MCF 10A (cell line): ENCODE measurements at regions not wholly inside any gene's neighbourhood (a gene's known extent, or its start where the extent isn't known, plus 50 kb on each side); places are given as distances from the start of the nearest gene placed in this dataset.
A peak's percentile ranks its signal among the peaks of the same experiment; 100 is the strongest.

Source experiments
- BruUV-seq: library from RNA; stranded (reverse); fragments of 400-500 nt; replicated peaks from 2 replicates; lab custom pipeline; 2021; lab: Mats Ljungman, UMichigan
- CTCF ChIA-PET: fragments of 300-600 bp; sonication (Branson Sonifier 250); formaldehyde crosslinking; extraction: SDS; loops from one replicate; lab custom pipeline; 2021; ENCODE audit warnings: antibody characterized with exemption, inconsistent platforms; lab: Yijun Ruan, JAX
- POLR2A ChIA-PET: fragments of 300-600, 350-650 bp; sonication (Branson Sonifier 250); formaldehyde crosslinking; extraction: SDS; loops from one replicate; lab custom pipeline; 2020; ENCODE audit warnings: antibody characterized with exemption, inconsistent platforms; lab: Yijun Ruan, JAX
- DNase-seq: peaks from one replicate; pipeline ENCODE4 v3.0.0-alpha.2; 2018; ENCODE audit not compliant: unreplicated experiment
- H3K27ac Mint-ChIP-seq: one replicate; pipeline ENCODE4 v1.8.0; 2022; ENCODE audit warnings: mild to moderate bottlenecking, low read depth, mixed read lengths; ENCODE audit not compliant: unreplicated experiment
- H3K27me3 Mint-ChIP-seq: one replicate; pipeline ENCODE4 v1.8.0; 2022; ENCODE audit warnings: mixed read lengths; ENCODE audit not compliant: insufficient read depth, unreplicated experiment
- H3K36me3 Mint-ChIP-seq: one replicate; pipeline ENCODE4 v1.8.0; 2022; ENCODE audit warnings: mild to moderate bottlenecking, moderate library complexity, mixed read lengths; ENCODE audit not compliant: insufficient read depth, unreplicated experiment
- H3K4me1 Mint-ChIP-seq: one replicate; pipeline ENCODE4 v1.8.0; 2022; ENCODE audit warnings: mixed read lengths; ENCODE audit not compliant: insufficient read depth, unreplicated experiment
- H3K4me3 Mint-ChIP-seq: one replicate; pipeline ENCODE4 v1.8.0; 2022; ENCODE audit warnings: mild to moderate bottlenecking, moderate library complexity, mixed read lengths; ENCODE audit not compliant: unreplicated experiment
- H3K9me3 Mint-ChIP-seq: one replicate; pipeline ENCODE4 v1.8.0; 2022; ENCODE audit warnings: mixed read lengths; ENCODE audit not compliant: unreplicated experiment
- intact Hi-C: fragments of 100-400 bp; cut with micrococcal nuclease; formaldehyde crosslinking; loops from 2 replicates; pipeline ENCODE4 v1.14.1; 2022
- TF ChIP-seq, protein P1 (sequence below): fragments of 200-600 bp; IDR thresholded peaks from one replicate; pipeline ENCODE4 v1.8.0; 2022; ENCODE audit warnings: antibody characterized with exemption, mild to moderate bottlenecking; ENCODE audit not compliant: unreplicated experiment

DNA sequence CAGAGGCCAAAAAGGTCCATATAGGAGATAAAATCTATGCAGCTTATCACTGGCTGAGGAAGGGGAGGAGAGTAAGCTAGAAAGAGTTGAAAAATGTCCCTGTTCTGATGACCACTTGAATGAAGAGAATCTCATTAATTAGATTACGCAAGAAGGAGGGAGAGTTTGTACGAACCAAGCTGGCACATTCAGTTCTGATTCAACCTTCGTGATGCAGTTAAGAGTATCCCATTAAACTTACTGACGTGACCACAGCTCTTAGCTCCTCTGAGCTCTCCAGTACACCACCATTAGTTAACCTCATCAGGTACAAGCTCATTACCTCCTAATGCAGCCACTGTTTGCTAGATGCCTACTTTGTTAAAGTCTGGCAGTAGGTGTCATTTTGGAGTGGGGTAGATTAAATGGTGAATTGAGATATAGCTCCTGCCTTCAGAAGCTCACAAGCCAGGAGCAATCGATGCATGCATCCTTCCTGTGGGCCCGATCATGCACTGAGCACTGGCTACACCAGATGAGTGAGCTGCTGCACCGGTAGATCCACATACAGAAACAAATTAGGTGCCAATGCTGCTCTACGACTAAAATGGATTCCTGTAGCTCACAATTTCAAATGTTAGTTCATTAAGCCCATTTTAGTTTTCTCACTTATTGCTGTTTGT lies 458.3 kb downstream of the COG6 start:
- peak overlapping the region; percentile 99 for H3K27ac Mint-ChIP-seq
- H3K36me3 Mint-ChIP-seq, result no peaks in the 10 kb centered on the region
- CTCF ChIA-PET, result interaction anchor here (0.5 to 2.2 kb wide), 10 partner anchors 9 to 553 kb away, joined by 3 to 5 read pairs (median 4); partner anchors contain the start of gene FOXO1
- POLR2A ChIA-PET, result interaction anchor here (0.5 to 3.0 kb wide), 21 partner anchors 11 to 947 kb away, joined by 3 to 49 read pairs (median 4); partner anchors contain the start of genes FOXO1 and WBP4
- DNase-seq, result peak; percentile 86
- TF ChIP-seq, protein P1, sequence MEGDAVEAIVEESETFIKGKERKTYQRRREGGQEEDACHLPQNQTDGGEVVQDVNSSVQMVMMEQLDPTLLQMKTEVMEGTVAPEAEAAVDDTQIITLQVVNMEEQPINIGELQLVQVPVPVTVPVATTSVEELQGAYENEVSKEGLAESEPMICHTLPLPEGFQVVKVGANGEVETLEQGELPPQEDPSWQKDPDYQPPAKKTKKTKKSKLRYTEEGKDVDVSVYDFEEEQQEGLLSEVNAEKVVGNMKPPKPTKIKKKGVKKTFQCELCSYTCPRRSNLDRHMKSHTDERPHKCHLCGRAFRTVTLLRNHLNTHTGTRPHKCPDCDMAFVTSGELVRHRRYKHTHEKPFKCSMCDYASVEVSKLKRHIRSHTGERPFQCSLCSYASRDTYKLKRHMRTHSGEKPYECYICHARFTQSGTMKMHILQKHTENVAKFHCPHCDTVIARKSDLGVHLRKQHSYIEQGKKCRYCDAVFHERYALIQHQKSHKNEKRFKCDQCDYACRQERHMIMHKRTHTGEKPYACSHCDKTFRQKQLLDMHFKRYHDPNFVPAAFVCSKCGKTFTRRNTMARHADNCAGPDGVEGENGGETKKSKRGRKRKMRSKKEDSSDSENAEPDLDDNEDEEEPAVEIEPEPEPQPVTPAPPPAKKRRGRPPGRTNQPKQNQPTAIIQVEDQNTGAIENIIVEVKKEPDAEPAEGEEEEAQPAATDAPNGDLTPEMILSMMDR, result no peak
- TSS peak; percentile 34 for BruUV-seq
- H3K27me3 Mint-ChIP-seq, result no peaks in the 10 kb centered on the region
- no peaks in the 10 kb centered on the region for H3K9me3 Mint-ChIP-seq
- H3K4me3 Mint-ChIP-seq, result no peak overlapping the region
- peaks cover 81% of the 10 kb centered on the region for H3K4me1 Mint-ChIP-seq
- intact Hi-C loops, result no loop called here

DNA sequence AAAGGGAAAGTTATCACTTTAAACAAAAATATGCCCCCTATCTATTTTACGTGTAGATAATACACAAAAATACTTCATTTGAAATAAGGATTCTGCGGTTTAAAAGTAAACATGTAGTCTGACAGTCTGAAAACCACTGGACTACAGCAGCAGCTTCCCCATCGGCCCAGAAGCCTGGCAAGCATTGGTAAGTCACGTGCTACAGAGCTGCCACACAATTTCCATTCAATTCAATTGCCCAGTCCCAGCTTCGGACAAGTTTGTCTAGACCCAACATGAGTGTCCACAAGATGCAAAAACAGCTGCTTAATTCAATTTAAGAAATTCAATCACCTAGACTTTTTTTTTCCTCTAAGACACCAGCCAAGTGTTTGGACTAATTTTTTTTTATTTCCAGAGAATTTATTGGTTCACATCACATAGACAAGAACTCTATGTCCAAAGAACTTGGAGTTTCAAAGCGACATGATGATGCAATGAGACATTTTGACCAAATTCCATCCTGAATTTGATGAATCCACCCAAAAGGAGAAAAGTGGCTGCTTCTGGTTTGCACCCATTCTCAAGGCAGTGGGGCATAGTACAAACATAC lies 458.9 kb downstream of the COG6 start:
- Mint-ChIP-seq H3K27ac (peak overlapping the region; percentile 99), H3K27me3 (no peaks in the 10 kb centered on the region), H3K36me3 (no peaks in the 10 kb centered on the region), H3K9me3 (no peaks in the 10 kb centered on the region), H3K4me1 (peaks cover 74% of the 10 kb centered on the region), H3K4me3 (no peak overlapping the region)
- DNase-seq, result peak; percentile 73
- POLR2A ChIA-PET, result interaction anchor here (0.5 to 3.0 kb wide), 20 partner anchors 12 to 947 kb away, joined by 3 to 49 read pairs (median 4); partner anchors contain the start of genes FOXO1 and WBP4
- no TSS peak for BruUV-seq
- intact Hi-C loops, result no loop called here
- CTCF ChIA-PET, result interaction anchor here (0.6 to 2.2 kb wide), 8 partner anchors 10 to 663 kb away, joined by 3 to 5 read pairs (median 4); partner anchors contain the start of gene FOXO1
- TF ChIP-seq, protein P1, result no peak

DNA sequence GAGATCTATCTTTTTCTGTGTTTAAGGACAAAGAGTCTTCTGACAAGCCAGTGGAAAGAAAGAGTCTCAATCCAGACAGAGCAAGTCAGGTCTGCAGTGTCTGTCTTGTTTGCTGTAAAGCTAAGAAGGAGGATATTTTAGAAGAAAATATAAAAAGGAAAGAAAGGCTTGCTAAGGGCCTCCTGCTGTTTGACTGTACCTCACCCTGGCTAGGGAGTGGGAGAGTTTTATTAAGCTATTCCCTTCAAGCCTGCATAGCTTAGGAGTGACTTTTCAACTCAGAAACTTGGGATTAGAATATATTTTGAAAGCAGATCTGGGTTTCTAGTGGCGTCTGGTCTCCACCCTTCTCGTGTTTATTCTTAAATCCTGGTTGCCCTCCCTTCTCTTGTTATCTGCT lies 460.0 kb downstream of the COG6 start:
- intact Hi-C loops, result no loop called here
- Mint-ChIP-seq H3K4me3 (no peak overlapping the region), H3K27me3 (no peaks in the 10 kb centered on the region), H3K4me1 (peaks cover 69% of the 10 kb centered on the region), H3K9me3 (no peaks in the 10 kb centered on the region), H3K36me3 (peaks cover 5% of the 10 kb centered on the region), H3K27ac (peak overlapping the region; percentile 99)
- TF ChIP-seq, protein P1, result no peak
- POLR2A ChIA-PET, result interaction anchor here (0.6 to 3.0 kb wide), 11 partner anchors 8 to 946 kb away, joined by 3 to 49 read pairs (median 4); partner anchors contain the start of genes FOXO1 and WBP4
- TSS peak; percentile 80 for BruUV-seq
- CTCF ChIA-PET, result interaction anchor here (0.5 to 2.2 kb wide), 4 partner anchors 33 to 662 kb away, joined by 3 to 5 read pairs (median 3); no protein-coding TSS in a partner anchor
- no peak for DNase-seq

DNA sequence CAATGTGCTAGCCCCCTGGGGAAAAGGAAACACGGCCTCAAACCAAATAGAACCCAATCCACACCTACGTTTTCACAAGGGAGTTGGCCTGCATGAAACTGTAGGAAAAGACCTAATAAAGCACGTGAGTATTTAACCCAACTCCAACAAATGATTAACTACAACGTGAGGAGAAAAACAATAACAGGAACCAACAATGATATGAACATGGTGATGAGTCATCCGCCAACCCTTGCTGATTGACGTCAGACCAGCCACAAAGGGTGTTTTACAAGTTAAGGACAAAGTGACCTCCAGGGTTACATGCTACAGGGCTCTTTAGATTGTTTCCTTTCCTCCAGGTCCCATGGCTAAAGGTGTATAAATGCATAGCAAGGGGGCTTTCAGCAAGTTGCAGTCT lies 460.5 kb downstream of the COG6 start:
- H3K4me1 Mint-ChIP-seq, result peaks cover 69% of the 10 kb centered on the region
- intact Hi-C loops, result no loop called here
- POLR2A ChIA-PET, result interaction anchor here (0.8 to 3.0 kb wide), 4 partner anchors 14 to 121 kb away, joined by 3 to 49 read pairs (median 8); no protein-coding TSS in a partner anchor
- H3K27ac Mint-ChIP-seq, result peak overlapping the region; percentile 99
- peak; percentile 96 for DNase-seq
- H3K27me3 Mint-ChIP-seq, result no peaks in the 10 kb centered on the region
- no peaks in the 10 kb centered on the region for H3K9me3 Mint-ChIP-seq
- no TSS peak for BruUV-seq
- TF ChIP-seq, protein P1, result no peak
- H3K4me3 Mint-ChIP-seq, result no peak overlapping the region
- CTCF ChIA-PET, result interaction anchor here (1.0 to 1.2 kb wide), 2 partner anchors 33 to 77 kb away, joined by 3 read pairs; no protein-coding TSS in a partner anchor
- peaks cover 5% of the 10 kb centered on the region for H3K36me3 Mint-ChIP-seq
